A673 (cell line): ENCODE measurements at regions not wholly inside any gene's neighbourhood (a gene's known extent, or its start where the extent isn't known, plus 50 kb on each side); places are given as distances from the start of the nearest gene placed in this dataset.

Source experiments
- CTCF ChIP-seq: fragments of 300-800, 200-600 bp; sonication (generic); conservative IDR thresholded peaks from 2 replicates; pipeline ENCODE4 v1.5.1; 2017; ENCODE audit warnings: low read depth, mild to moderate bottlenecking, antibody characterized with exemption, low read length, moderate library complexity, mixed read lengths
- EZH2 ChIP-seq: fragments of 200-600 bp; sonication (generic); IDR thresholded peaks from 2 replicates; pipeline ENCODE4 v1.6.1; 2017; ENCODE audit warnings: borderline replicate concordance, low read depth, mild to moderate bottlenecking, mixed read lengths, antibody characterized with exemption, low read length; ENCODE audit not compliant: poor library complexity, severe bottlenecking

- no peak for TF ChIP-seq CTCF
- TF ChIP-seq EZH2, result no peak
Observed at GRCh38 chr4:13891544-13891939, 264.0 kb upstream of the BOD1L1 start.
